ENCODE measurements at regions not wholly inside any gene's neighbourhood (a gene's known extent, or its start where the extent isn't known, plus 50 kb on each side); places are given as distances from the start of the nearest gene placed in this dataset.

GRCh38 chr11:119512369-119512768, 89.4 kb upstream of the THY1 start:
- no peak for DNase-seq
- Histone ChIP-seq H3K4me3 (ENCODE audit: low read depth in 2 of 2, low read length in 1 of 2) (no peak overlapping the region), H3K9me2 (no peaks in the 10 kb centered on the region), H4K20me1 (ENCODE audit: insufficient read depth) (no peaks in the 10 kb centered on the region), H3K9me3 (no peaks in the 10 kb centered on the region), H3K27ac (ENCODE audit: low read depth in 2 of 2, low read length in 1 of 2) (no peak overlapping the region), H3F3A (replicated peaks; ENCODE audit: insufficient read depth) (no peaks in the 10 kb centered on the region), H3K79me2 (ENCODE audit: insufficient read depth) (no peaks in the 10 kb centered on the region), H3K4me2 (no peak overlapping the region), H3K9ac (no peak overlapping the region), H3K27me3 (ENCODE audit: insufficient read depth) (peaks cover 14% of the 10 kb centered on the region; the same call in 1 of the 2 replicates), H2AFZ (ENCODE audit: low read depth) (no peak overlapping the region), H3K36me3 (replicated peaks in 1 of 2; ENCODE audit: control insufficient read depth in 1 of 2, insufficient read depth in 2 of 2, low read length in 1 of 2) (no peaks in the 10 kb centered on the region), H3K4me1 (ENCODE audit: control insufficient read depth in 1 of 2, insufficient read depth in 2 of 2, low read depth in 1 of 2, low read length in 1 of 2) (peaks cover 0 to 23% of the 10 kb centered on the region in 2 experiments; a peak in 1 of 4 replicates)
- CTCF ChIA-PET = interaction anchor here (0.9 to 7.8 kb wide), 6 partner anchors 17 to 156 kb away, joined by 3 to 57 read pairs (median 6); no protein-coding TSS in a partner anchor
- 55% methylated on average over 3 of the region's 3 CpGs for WGBS (ENCODE audit: low lambda C conversion rate)
- POLR2A ChIA-PET = interaction anchor here (0.6 kb wide), 1 partner anchor 80 kb away, joined by 5 read pairs; no protein-coding TSS in a partner anchor
- TF ChIP-seq GABPA (IDR thresholded peaks at IDR 0.05; ENCODE audit: low read depth) (no peak), REST (IDR thresholded peaks at IDR 0.05; ENCODE audit: low read depth, low read length) (no peak), ELF1 (IDR thresholded peaks at IDR 0.05) (no peak), EZH2phosphoT487 (IDR thresholded peaks at IDR 0.05; ENCODE audit: borderline replicate concordance, low read depth) (no peak), CTCF (IDR thresholded peaks at IDR 0.05) (no peak), RAD21 (IDR thresholded peaks at IDR 0.05; ENCODE audit: low read length) (no peak), MEF2A (IDR thresholded peaks at IDR 0.05; ENCODE audit: borderline replicate concordance, low read depth) (no peak), GATA2 (CRISPR knock-in tag; IDR thresholded peaks at IDR 0.05) (no peak), MXI1 (IDR thresholded peaks at IDR 0.05; ENCODE audit: low read depth, low read length) (no peak), EP300 (IDR thresholded peaks at IDR 0.05; ENCODE audit: borderline replicate concordance in 1 of 2, low read depth in 1 of 2, low read length in 1 of 2) (no peak), YY1 (IDR thresholded peaks at IDR 0.05; ENCODE audit: low read depth) (no peak), JUND (IDR thresholded peaks at IDR 0.05) (no peak), ZBTB33 (IDR thresholded peaks at IDR 0.05; ENCODE audit: borderline replicate concordance, low read depth) (no peak), MAX (IDR thresholded peaks at IDR 0.05; ENCODE audit: low read depth) (no peak), FOXM1 (IDR thresholded peaks at IDR 0.05; ENCODE audit: low read depth) (no peak), NFIC (IDR thresholded peaks at IDR 0.05; ENCODE audit: borderline replicate concordance) (no peak)

Measured in SK-N-SH (cell line).